NB4 (cell line): ENCODE measurements at regions not wholly inside any gene's neighbourhood (a gene's known extent, or its start where the extent isn't known, plus 50 kb on each side); places are given as distances from the start of the nearest gene placed in this dataset.

Experiments
- CTCF ChIP-seq: IDR thresholded peaks from one replicate; pipeline ENCODE4 v1.5.1; 2012; ENCODE audit warnings: low read depth, low read length
- MYC ChIP-seq: IDR thresholded peaks from 2 replicates; pipeline ENCODE4 v1.6.1; 2011; ENCODE audit warnings: low read depth, low read length
- POLR2A ChIP-seq: IDR thresholded peaks from 2 replicates; pipeline ENCODE4 v1.6.1; 2011; ENCODE audit warnings: mild to moderate bottlenecking; ENCODE audit not compliant: insufficient read length; ENCODE audit errors: extremely low read depth
- TF ChIP-seq, protein P1 (sequence below): IDR thresholded peaks from 2 replicates; pipeline ENCODE4 v1.6.1; 2011; ENCODE audit warnings: low read depth, low read length

DNA sequence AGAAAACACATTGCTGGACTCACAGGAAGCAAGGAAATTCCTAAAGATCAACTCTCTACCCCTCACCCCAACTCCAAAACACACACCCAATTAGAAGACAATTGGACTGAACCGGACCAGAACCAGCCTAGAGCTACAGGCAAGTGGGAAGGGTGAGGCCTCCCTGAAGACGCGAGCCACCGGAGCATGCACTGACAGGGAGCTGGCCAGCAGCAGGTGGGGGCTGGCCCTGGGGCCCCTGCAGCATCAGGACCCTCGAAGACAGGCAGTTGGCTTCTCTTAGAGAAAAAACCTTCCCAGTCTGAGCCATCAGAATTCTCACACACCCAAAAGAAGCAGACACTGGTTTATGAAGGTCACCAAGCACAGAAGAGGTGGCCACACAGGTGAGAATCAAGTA, 209.5 kb upstream of the DIO3 start:
- TF ChIP-seq, protein P1, sequence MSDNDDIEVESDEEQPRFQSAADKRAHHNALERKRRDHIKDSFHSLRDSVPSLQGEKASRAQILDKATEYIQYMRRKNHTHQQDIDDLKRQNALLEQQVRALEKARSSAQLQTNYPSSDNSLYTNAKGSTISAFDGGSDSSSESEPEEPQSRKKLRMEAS, result no peak
- TF ChIP-seq POLR2A (no peak), CTCF (no peak), MYC (no peak)
